Adrenal gland (tissue), 5 donors: ENCODE measurements at regions not wholly inside any gene's neighbourhood (a gene's known extent, or its start where the extent isn't known, plus 50 kb on each side); places are given as distances from the start of the nearest gene placed in this dataset.

Source experiments
- CTCF ChIP-seq, 6 experiments: fragments of 450-650 bp in 4 of 6; fragments of 200-600 bp in 2 of 6; sonication (generic) in 1 of 6; IDR thresholded peaks; 1 replicate in 5 of 6; 2 replicates in 1 of 6; pipeline versions ENCODE4 v1.5.1 to v1.8.0; 2016 to 2021; ENCODE audit warnings: antibody characterized with exemption in 6 of 6, mild to moderate bottlenecking in 2 of 6, moderate library complexity in 1 of 6
- POLR2A ChIP-seq, 2 donors: fragments of 450-650 bp; IDR thresholded peaks; one replicate each; pipeline ENCODE4 v1.6.1; 2017; ENCODE audit warnings: antibody characterized with exemption in 2 of 2, mild to moderate bottlenecking in 2 of 2, moderate library complexity in 1 of 2
- donor health status: DM: no; HTN: no; CAD: no.

DNA sequence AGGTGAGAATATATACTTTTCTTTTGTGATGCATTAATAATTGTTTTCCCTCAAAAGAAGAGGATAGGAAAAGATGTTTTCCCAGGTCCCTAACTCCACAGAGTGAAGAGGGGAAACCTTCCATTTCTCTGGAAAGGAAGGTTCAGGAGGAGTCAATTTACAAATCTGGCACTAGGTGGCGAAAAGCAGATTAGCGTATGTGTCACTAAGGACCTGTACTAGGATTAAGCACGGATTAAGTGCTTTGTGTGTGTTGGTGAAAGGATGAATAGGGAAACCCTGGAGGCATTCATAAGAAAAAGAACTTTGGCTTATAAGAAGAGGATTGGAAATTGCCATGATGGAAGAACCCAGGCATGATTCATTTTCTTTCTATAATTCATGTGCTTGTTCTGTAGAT is 410.1 kb upstream of the PLXNA2 start:
- no peak for TF ChIP-seq POLR2A (IDR thresholded peaks at IDR 0.05)
- peak in 2 of 6 experiments; percentile 12 to 16 for TF ChIP-seq CTCF (IDR thresholded peaks at IDR 0.05)
